HL-60/S4 (cell line): ENCODE measurements at regions not wholly inside any gene's neighbourhood (a gene's known extent, or its start where the extent isn't known, plus 50 kb on each side); places are given as distances from the start of the nearest gene placed in this dataset.

Experiments
- in situ Hi-C: fragments of 300-500 bp; cut with MboI; formaldehyde crosslinking; loops from 2 replicates; pipeline ENCODE4 v1.14.3; 2022; ENCODE audit warnings: low sequenced_read_pairs

- in situ Hi-C loops = no loop called here
Measured at GRCh38 chr3:18837137-18837755, 311.1 kb upstream of the KCNH8 start.

GRCh38 chr3:18835021-18835420 is 313.3 kb upstream of the KCNH8 start:
- in situ Hi-C loops = no loop called here

- in situ Hi-C loops = no loop called here
Measured at GRCh38 chr3:18830087-18830486, 318.2 kb upstream of the KCNH8 start.

GRCh38 chr3:18828637-18829036 is 319.7 kb upstream of the KCNH8 start:
- in situ Hi-C loops = no loop called here

- in situ Hi-C loops = no loop called here
Measured at GRCh38 chr3:18827664-18828063, 320.6 kb upstream of the KCNH8 start.

- in situ Hi-C loops = no loop called here
Measured at GRCh38 chr3:18825665-18826064, 322.6 kb upstream of the KCNH8 start.

GRCh38 chr3:18813300-18813699 is 335.0 kb upstream of the KCNH8 start:
- in situ Hi-C loops = no loop called here

GRCh38 chr3:18812316-18812715 is 336.0 kb upstream of the KCNH8 start:
- in situ Hi-C loops = no loop called here

GRCh38 chr3:18810306-18810661 is 338.0 kb upstream of the KCNH8 start:
- in situ Hi-C loops = no loop called here

- in situ Hi-C loops = no loop called here
Measured at GRCh38 chr3:18809640-18810305, 338.5 kb upstream of the KCNH8 start.

GRCh38 chr3:18808429-18808828 is 339.9 kb upstream of the KCNH8 start:
- in situ Hi-C loops = no loop called here

- in situ Hi-C loops = no loop called here
Measured at GRCh38 chr3:18807593-18807992, 340.7 kb upstream of the KCNH8 start.

GRCh38 chr3:18806633-18807032 is 341.7 kb upstream of the KCNH8 start:
- in situ Hi-C loops = no loop called here

- in situ Hi-C loops = no loop called here
Measured at GRCh38 chr3:18797378-18797777, 350.9 kb upstream of the KCNH8 start.

GRCh38 chr3:18795078-18795477 is 353.2 kb upstream of the KCNH8 start:
- in situ Hi-C loops = no loop called here

- in situ Hi-C loops = no loop called here
Measured at GRCh38 chr3:18791752-18792151, 356.6 kb upstream of the KCNH8 start.

GRCh38 chr3:18791182-18791581 is 357.1 kb upstream of the KCNH8 start:
- in situ Hi-C loops = no loop called here

GRCh38 chr3:18790384-18790783 is 357.9 kb upstream of the KCNH8 start:
- in situ Hi-C loops = no loop called here

GRCh38 chr3:18789734-18790133 is 358.6 kb upstream of the KCNH8 start:
- in situ Hi-C loops = no loop called here

GRCh38 chr3:18787441-18787840 is 360.9 kb upstream of the KCNH8 start:
- in situ Hi-C loops = no loop called here

- in situ Hi-C loops = no loop called here
Measured at GRCh38 chr3:18786650-18787323, 361.5 kb upstream of the KCNH8 start.

GRCh38 chr3:18782191-18782590 is 357.1 kb upstream of the SATB1 start:
- in situ Hi-C loops = no loop called here
